Colonic mucosa (tissue), 4 donors: ENCODE measurements at regions not wholly inside any gene's neighbourhood (a gene's known extent, or its start where the extent isn't known, plus 50 kb on each side); places are given as distances from the start of the nearest gene placed in this dataset.

Source experiments
- DNase-seq: peaks from one replicate; pipeline ENCODE4 v3.0.0-alpha.2; 2020
- H3K27ac ChIP-seq: fragments of 200-600 bp; one replicate; pipeline ENCODE4 v1.8.0; 2021
- H3K27me3 ChIP-seq: fragments of 200-600 bp; one replicate; pipeline ENCODE4 v1.8.0; 2021
- H3K36me3 ChIP-seq: fragments of 200-600 bp; one replicate; pipeline ENCODE4 v1.8.0; 2021
- H3K4me1 ChIP-seq: fragments of 200-600 bp; one replicate; pipeline ENCODE4 v1.8.0; 2021; ENCODE audit warnings: mild to moderate bottlenecking
- H3K4me3 ChIP-seq: fragments of 200-600 bp; one replicate; pipeline ENCODE4 v1.8.0; 2021
- H3K9ac ChIP-seq, 2 donors: one replicate each; pipeline ENCODE4 v1.7.0; 2013; ENCODE audit warnings: control low read depth in 2 of 2, low read depth in 2 of 2, low read length in 2 of 2
- H3K9me3 ChIP-seq: fragments of 200-600 bp; one replicate; pipeline ENCODE4 v1.8.0; 2021
- intact Hi-C: fragments of 100-400 bp; cut with DNase I; formaldehyde crosslinking; loops from one replicate; pipeline ENCODE4 v1.14.1; 2022
- TF ChIP-seq, protein P1 (sequence below): fragments of 200-600 bp; IDR thresholded peaks from one replicate; pipeline ENCODE4 v1.8.0; 2022; ENCODE audit warnings: antibody characterized with exemption, mild to moderate bottlenecking
- donor health status: healthy.
- donor health status: DM: no; HTN: no; CAD: no.
- donor health status: DM: no; HTN: no; CAD: no.

DNA sequence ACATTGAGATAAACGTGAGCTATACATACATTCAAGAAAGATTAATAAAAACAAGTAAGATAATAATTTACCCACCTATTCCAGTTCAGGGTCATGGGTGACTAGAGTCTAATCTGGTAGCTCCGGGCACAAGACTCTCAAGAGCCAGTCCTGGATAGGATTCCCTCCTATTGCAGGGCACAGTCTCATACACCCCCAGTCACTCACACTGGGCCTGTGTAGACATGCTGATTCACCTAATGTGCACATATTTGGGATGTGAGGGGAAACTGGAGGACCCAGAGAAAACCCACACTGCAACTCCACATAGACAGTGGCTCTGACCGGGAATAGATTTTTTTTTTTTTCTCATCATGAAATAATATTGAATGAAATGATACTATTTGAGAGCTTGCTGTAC, 81.5 kb upstream of the THUMPD2 start:
- TF ChIP-seq, protein P1, sequence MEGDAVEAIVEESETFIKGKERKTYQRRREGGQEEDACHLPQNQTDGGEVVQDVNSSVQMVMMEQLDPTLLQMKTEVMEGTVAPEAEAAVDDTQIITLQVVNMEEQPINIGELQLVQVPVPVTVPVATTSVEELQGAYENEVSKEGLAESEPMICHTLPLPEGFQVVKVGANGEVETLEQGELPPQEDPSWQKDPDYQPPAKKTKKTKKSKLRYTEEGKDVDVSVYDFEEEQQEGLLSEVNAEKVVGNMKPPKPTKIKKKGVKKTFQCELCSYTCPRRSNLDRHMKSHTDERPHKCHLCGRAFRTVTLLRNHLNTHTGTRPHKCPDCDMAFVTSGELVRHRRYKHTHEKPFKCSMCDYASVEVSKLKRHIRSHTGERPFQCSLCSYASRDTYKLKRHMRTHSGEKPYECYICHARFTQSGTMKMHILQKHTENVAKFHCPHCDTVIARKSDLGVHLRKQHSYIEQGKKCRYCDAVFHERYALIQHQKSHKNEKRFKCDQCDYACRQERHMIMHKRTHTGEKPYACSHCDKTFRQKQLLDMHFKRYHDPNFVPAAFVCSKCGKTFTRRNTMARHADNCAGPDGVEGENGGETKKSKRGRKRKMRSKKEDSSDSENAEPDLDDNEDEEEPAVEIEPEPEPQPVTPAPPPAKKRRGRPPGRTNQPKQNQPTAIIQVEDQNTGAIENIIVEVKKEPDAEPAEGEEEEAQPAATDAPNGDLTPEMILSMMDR = no peak

DNA sequence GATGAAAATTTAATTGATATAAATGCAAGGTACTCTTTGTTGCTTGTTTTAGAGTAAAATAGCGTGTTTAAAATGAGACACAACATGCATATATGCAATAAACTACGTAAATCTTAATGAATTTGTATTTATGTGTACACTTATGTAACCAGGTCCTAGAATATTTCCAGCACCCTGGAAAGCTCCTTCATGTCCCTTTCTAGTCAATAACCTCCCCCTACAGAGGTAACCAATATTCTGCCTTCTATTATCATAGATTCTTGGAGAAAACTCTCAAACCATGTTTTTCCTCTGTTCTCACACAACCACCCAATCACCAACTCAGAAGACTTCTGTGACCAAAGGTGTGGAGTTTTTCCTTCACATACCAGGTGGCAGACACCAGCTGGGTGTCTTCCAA, 79.6 kb upstream of the THUMPD2 start:
- intact Hi-C loops = no loop called here
- no peak for DNase-seq
- no peak overlapping the region for H3K9ac ChIP-seq
- H3K27ac ChIP-seq = no peak overlapping the region
- no peaks in the 10 kb centered on the region for H3K9me3 ChIP-seq
- no peaks in the 10 kb centered on the region for H3K4me1 ChIP-seq
- H3K36me3 ChIP-seq = no peaks in the 10 kb centered on the region
- no peak overlapping the region for H3K4me3 ChIP-seq
- no peaks in the 10 kb centered on the region for H3K27me3 ChIP-seq
- TF ChIP-seq, protein P1 = no peak

More for the DNA sequence above, 81.5 kb upstream of the THUMPD2 start:
- Histone ChIP-seq H3K27me3 (no peaks in the 10 kb centered on the region), H3K27ac (no peak overlapping the region), H3K9ac (no peak overlapping the region), H3K4me3 (no peak overlapping the region), H3K36me3 (no peaks in the 10 kb centered on the region), H3K9me3 (no peaks in the 10 kb centered on the region), H3K4me1 (no peaks in the 10 kb centered on the region)
- no peak for DNase-seq
- intact Hi-C loops = no loop called here

DNA sequence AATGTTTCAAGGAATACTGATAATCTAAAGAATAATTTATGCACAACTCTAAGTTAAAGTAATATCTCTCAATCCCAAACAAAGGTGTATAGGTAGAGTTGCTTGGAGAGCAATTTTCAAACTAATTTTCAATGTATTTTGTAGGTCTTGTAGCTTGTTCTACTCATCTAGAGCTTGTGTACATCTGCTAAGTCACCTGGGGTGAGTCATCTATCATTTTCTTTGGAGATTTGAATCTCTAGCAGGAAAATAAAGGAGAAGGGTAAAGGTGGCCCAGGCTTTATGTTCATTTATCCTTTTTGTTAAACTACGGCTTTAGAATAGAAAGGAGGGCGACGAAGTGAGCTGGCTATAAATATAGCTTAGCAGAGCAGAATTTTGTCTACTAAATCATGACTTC, 76.8 kb upstream of the THUMPD2 start:
- TF ChIP-seq, protein P1 = no peak
- Histone ChIP-seq H3K4me3 (no peak overlapping the region), H3K4me1 (no peaks in the 10 kb centered on the region), H3K27me3 (no peaks in the 10 kb centered on the region), H3K9me3 (no peaks in the 10 kb centered on the region), H3K9ac (no peak overlapping the region), H3K36me3 (no peaks in the 10 kb centered on the region), H3K27ac (no peak overlapping the region)
- intact Hi-C loops = no loop called here
- no peak for DNase-seq

DNA sequence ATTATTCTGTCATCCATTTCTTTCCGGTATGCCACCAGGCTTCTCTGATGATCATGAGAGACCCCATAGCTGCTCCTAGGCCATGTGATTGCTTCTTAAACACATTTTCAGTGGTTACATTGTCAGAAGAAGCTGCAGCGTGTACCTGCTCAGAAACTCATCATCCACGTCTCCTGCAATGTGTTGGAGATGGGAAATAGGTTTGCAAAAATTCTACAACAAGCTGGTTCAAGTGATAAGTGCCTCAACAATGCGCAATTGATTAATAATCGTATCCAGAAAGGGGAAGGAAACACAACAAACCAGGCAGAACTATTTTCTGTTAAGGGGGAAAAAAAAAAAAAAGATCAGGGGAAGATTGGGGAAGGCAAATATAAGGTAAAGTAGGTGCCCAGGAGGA, 75.7 kb upstream of the THUMPD2 start:
- TF ChIP-seq, protein P1 = no peak
- no peak for DNase-seq
- intact Hi-C loops = no loop called here

DNA sequence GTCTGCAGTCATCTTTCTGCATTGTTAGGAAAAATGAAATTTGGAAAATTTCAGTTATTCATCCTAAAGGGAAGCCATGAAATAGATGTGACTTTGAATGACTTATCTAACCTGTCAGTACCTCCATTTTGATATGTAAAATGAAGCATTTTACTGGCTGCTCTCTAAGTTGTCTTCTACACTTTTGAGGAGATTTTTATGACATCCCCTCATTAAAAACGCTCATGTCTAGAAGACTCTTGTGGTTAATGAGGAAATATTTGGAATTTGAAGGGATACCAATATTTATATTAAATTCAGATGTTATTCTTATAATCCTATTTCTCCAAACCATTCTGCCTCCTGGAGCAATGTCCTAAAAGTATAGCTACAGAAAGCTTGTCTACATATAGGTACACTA, 73.8 kb upstream of the THUMPD2 start:
- Histone ChIP-seq H3K9ac (no peak overlapping the region), H3K4me3 (no peak overlapping the region), H3K4me1 (no peaks in the 10 kb centered on the region), H3K27ac (no peak overlapping the region), H3K27me3 (no peaks in the 10 kb centered on the region), H3K9me3 (no peaks in the 10 kb centered on the region), H3K36me3 (no peaks in the 10 kb centered on the region)
- TF ChIP-seq, protein P1 = no peak
- DNase-seq = no peak
- intact Hi-C loops = no loop called here

More for the DNA sequence above, 75.7 kb upstream of the THUMPD2 start:
- no peak overlapping the region for H3K27ac ChIP-seq
- H3K4me3 ChIP-seq = no peak overlapping the region
- no peaks in the 10 kb centered on the region for H3K4me1 ChIP-seq
- no peaks in the 10 kb centered on the region for H3K36me3 ChIP-seq
- no peak overlapping the region for H3K9ac ChIP-seq
- H3K9me3 ChIP-seq = no peaks in the 10 kb centered on the region
- H3K27me3 ChIP-seq = no peaks in the 10 kb centered on the region

DNA sequence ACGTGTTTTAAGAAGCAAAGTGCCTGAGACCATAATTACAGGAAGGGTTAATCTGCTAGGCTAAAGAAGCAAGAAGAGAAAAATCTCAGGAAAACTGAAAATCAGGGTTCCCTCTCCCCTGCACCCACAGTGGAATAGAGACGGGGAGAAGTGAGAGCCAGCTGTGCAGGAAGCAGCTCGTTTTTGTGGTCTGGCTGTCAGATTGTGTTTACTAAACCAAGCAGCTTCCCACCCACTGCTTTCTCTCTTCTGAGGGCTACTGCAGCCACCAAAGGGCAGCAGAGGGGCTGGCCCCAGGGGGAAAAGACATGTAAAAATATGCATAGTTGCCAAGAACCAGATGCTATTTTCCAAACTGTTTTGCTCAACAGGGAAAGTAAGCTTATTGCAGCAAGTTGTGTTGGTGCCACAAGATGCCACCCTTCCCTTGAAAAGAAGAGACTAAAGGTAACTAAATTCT, 72.6 kb upstream of the THUMPD2 start:
- Histone ChIP-seq H3K9me3 (no peaks in the 10 kb centered on the region), H3K4me1 (no peaks in the 10 kb centered on the region), H3K27ac (no peak overlapping the region), H3K9ac (no peak overlapping the region), H3K27me3 (no peaks in the 10 kb centered on the region), H3K4me3 (no peak overlapping the region), H3K36me3 (no peaks in the 10 kb centered on the region)
- no peak for DNase-seq
- intact Hi-C loops = no loop called here
- TF ChIP-seq, protein P1 = no peak
